ENCODE measurements at regions not wholly inside any gene's neighbourhood (a gene's known extent, or its start where the extent isn't known, plus 50 kb on each side); places are given as distances from the start of the nearest gene placed in this dataset.

DNA sequence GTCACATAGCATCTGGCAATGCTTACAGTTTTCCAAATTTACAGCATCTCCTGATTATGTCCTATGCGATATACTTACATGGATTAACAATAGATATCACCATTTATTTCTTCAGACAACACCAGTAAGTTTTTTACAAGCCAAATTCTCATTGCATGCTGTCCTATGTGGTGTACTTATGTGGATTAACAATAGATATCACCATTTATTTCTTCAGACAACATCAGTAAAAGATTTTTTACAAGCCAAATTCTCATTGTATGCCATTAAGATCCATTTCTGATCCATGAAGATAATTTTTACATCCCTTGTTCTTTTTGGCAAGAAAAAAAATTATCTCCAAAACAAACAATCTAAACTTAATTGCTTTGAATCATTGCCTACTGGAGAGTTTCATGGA is 340.9 kb downstream of the KCNN2 start:
- intact Hi-C loops (cut with micrococcal nuclease): no loop called here
- no peaks in the 10 kb centered on the region for H3K27me3 ChIP-seq (ENCODE audit: control insufficient read depth, insufficient read depth, low read length)
- no peaks in the 10 kb centered on the region for H3K9me3 ChIP-seq (ENCODE audit: control insufficient read depth, insufficient read depth, low read length)
- no peak overlapping the region for H3K27ac ChIP-seq (ENCODE audit: low read length)
- WGBS (ENCODE audit: insufficient coverage): no CpG with 5 or more reads among the region's 1 CpG
- no peaks in the 10 kb centered on the region for H3K4me1 ChIP-seq (ENCODE audit: control insufficient read depth, insufficient read depth, low read length)
- no peak overlapping the region for H3K4me3 ChIP-seq (ENCODE audit: low read length)
- DNase-seq (no peak), ATAC-seq (no peak)
- no peaks in the 10 kb centered on the region for H3K4me1 Mint-ChIP-seq
- no peaks in the 10 kb centered on the region for H3K27me3 Mint-ChIP-seq (ENCODE audit: low read depth in 2 of 2)
- TF ChIP-seq, protein P1, sequence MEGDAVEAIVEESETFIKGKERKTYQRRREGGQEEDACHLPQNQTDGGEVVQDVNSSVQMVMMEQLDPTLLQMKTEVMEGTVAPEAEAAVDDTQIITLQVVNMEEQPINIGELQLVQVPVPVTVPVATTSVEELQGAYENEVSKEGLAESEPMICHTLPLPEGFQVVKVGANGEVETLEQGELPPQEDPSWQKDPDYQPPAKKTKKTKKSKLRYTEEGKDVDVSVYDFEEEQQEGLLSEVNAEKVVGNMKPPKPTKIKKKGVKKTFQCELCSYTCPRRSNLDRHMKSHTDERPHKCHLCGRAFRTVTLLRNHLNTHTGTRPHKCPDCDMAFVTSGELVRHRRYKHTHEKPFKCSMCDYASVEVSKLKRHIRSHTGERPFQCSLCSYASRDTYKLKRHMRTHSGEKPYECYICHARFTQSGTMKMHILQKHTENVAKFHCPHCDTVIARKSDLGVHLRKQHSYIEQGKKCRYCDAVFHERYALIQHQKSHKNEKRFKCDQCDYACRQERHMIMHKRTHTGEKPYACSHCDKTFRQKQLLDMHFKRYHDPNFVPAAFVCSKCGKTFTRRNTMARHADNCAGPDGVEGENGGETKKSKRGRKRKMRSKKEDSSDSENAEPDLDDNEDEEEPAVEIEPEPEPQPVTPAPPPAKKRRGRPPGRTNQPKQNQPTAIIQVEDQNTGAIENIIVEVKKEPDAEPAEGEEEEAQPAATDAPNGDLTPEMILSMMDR (IDR thresholded peaks at IDR 0.05): no peak
- no peak overlapping the region for H3K27ac Mint-ChIP-seq
- no peaks in the 10 kb centered on the region for H3K36me3 ChIP-seq (ENCODE audit: control insufficient read depth, insufficient read depth, low read length)
- H3K4me3 Mint-ChIP-seq: no peak overlapping the region
- no peaks in the 10 kb centered on the region for H3K36me3 Mint-ChIP-seq
- peaks cover 3 to 9% of the 10 kb centered on the region in 2 donors for H3K9me3 Mint-ChIP-seq

DNA sequence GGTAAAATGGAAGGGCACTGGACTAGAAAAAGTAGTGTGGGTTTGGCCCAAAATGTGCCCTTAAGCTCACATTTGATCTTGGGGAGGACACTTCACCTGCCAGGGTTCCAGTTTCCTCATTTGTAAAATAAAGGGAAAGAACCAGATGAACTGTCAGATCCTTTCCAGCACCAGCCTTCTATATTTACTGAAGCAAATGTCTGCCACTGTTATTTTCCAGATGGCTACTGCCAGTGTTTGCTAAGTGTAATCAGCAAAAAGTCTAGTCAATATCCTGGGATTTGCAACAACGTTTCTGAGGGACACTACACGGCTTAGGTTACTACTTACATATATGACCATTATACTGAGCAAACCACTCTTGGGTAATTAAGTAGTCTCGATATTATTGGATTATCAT is 340.3 kb downstream of the KCNN2 start:
- Mint-ChIP-seq H3K27ac (no peak overlapping the region), H3K9me3 (peaks cover 3 to 9% of the 10 kb centered on the region in 2 donors), H3K4me1 (no peaks in the 10 kb centered on the region), H3K36me3 (no peaks in the 10 kb centered on the region), H3K27me3 (ENCODE audit: low read depth in 2 of 2) (no peaks in the 10 kb centered on the region), H3K4me3 (no peak overlapping the region)
- no peaks in the 10 kb centered on the region for H3K36me3 ChIP-seq (ENCODE audit: control insufficient read depth, insufficient read depth, low read length)
- no peaks in the 10 kb centered on the region for H3K4me1 ChIP-seq (ENCODE audit: control insufficient read depth, insufficient read depth, low read length)
- H3K9me3 ChIP-seq (ENCODE audit: control insufficient read depth, insufficient read depth, low read length): no peaks in the 10 kb centered on the region
- WGBS (ENCODE audit: insufficient coverage): 65% methylated on average over 2 of the region's 3 CpGs
- no peaks in the 10 kb centered on the region for H3K27me3 ChIP-seq (ENCODE audit: control insufficient read depth, insufficient read depth, low read length)
- TF ChIP-seq, protein P1 (IDR thresholded peaks at IDR 0.05): no peak
- ATAC-seq (no peak), DNase-seq (no peak)
- intact Hi-C loops (cut with micrococcal nuclease): no loop called here
- H3K4me3 ChIP-seq (ENCODE audit: low read length): no peak overlapping the region
- no peak overlapping the region for H3K27ac ChIP-seq (ENCODE audit: low read length)

DNA sequence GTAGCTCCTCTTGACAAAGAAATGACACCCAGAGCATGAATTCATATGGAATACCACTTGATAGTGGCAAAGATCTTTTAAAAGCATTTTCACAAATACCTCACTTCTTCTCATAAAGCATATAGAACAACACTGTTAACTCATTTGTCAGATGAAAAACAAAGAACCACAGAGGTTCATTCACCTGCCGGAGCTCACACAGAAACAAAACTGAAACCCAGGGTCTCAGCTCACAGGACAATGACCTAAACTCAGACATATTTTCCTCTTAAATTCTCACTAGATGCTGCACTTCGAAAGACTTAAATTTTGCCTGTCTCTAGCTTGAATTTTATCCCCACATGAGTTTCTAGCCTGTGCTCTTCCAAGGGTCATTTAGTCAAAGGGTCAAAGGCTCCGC is 339.0 kb downstream of the KCNN2 start:
- Mint-ChIP-seq H3K4me3 (no peak overlapping the region), H3K27me3 (ENCODE audit: low read depth in 2 of 2) (no peaks in the 10 kb centered on the region), H3K4me1 (no peaks in the 10 kb centered on the region), H3K36me3 (no peaks in the 10 kb centered on the region), H3K27ac (no peak overlapping the region), H3K9me3 (peaks cover 3 to 9% of the 10 kb centered on the region in 2 donors)
- H3K36me3 ChIP-seq (ENCODE audit: control insufficient read depth, insufficient read depth, low read length): no peaks in the 10 kb centered on the region
- no peak overlapping the region for H3K4me3 ChIP-seq (ENCODE audit: low read length)
- H3K27ac ChIP-seq (ENCODE audit: low read length): no peak overlapping the region
- intact Hi-C loops (cut with micrococcal nuclease): no loop called here
- ATAC-seq (no peak), DNase-seq (no peak)
- no peaks in the 10 kb centered on the region for H3K4me1 ChIP-seq (ENCODE audit: control insufficient read depth, insufficient read depth, low read length)
- H3K27me3 ChIP-seq (ENCODE audit: control insufficient read depth, insufficient read depth, low read length): no peaks in the 10 kb centered on the region
- TF ChIP-seq, protein P1 (IDR thresholded peaks at IDR 0.05): no peak
- WGBS (ENCODE audit: insufficient coverage): 69% methylated on average over 2 of the region's 3 CpGs
- H3K9me3 ChIP-seq (ENCODE audit: control insufficient read depth, insufficient read depth, low read length): peaks cover 3% of the 10 kb centered on the region

DNA sequence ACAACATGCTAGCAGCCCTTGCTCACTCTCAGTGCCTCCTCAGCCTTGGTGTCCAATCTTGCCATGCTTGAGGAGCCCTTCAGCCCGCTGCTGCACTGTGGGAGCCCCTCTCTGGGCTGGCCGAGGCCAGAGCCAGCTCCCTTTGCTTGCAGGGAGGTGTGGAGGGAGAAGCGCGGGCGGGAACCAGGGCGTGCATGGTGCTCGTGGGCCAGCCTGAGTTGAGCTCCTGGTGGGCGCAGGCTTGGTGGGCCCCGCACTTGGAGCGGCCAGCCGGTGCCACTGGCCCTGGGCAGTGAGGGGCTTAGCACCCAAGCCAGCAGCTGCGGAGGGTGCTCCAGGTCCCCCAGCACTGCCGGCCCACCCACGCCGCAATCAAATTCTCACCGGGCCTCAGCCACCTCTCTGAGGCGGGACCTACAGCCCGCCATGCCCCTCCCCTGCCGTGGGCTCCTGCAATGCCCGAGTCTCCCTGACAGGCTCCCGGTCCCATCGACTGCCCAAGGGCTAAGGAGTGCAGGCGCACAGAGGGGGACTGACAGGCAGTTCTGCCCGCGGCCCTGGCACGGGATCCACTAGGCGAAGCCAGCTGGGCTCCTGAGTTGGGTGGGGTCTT is 333.5 kb downstream of the KCNN2 start:
- Histone ChIP-seq H3K4me1 (ENCODE audit: control insufficient read depth, insufficient read depth, low read length) (no peaks in the 10 kb centered on the region), H3K4me3 (ENCODE audit: low read length) (no peak overlapping the region), H3K27ac (ENCODE audit: low read length) (no peak overlapping the region), H3K36me3 (ENCODE audit: control insufficient read depth, insufficient read depth, low read length) (no peaks in the 10 kb centered on the region), H3K9me3 (ENCODE audit: control insufficient read depth, insufficient read depth, low read length) (peaks cover 3% of the 10 kb centered on the region), H3K27me3 (ENCODE audit: control insufficient read depth, insufficient read depth, low read length) (no peaks in the 10 kb centered on the region)
- Mint-ChIP-seq H3K27ac (no peak overlapping the region), H3K9me3 (peaks cover 6 to 9% of the 10 kb centered on the region in 2 donors), H3K4me1 (no peaks in the 10 kb centered on the region), H3K27me3 (ENCODE audit: low read depth in 2 of 2) (no peaks in the 10 kb centered on the region), H3K4me3 (no peak overlapping the region), H3K36me3 (no peaks in the 10 kb centered on the region)
- intact Hi-C loops (cut with micrococcal nuclease): no loop called here
- TF ChIP-seq, protein P1 (IDR thresholded peaks at IDR 0.05): no peak
- WGBS (ENCODE audit: insufficient coverage): 93% methylated on average over 27 of the region's 27 CpGs
- ATAC-seq (no peak), DNase-seq (no peak)

Measured in natural killer cell (primary cell).